NCI-H226 (cell line): ENCODE measurements at regions not wholly inside any gene's neighbourhood (a gene's known extent, or its start where the extent isn't known, plus 50 kb on each side); places are given as distances from the start of the nearest gene placed in this dataset.
A peak's percentile ranks its signal among the peaks of the same experiment; 100 is the strongest.
"Not testable (repeated sequence)": the region's sequence is repeated elsewhere in the genome, so short reads cannot be mapped to it uniquely, and the experiment has no call there.

Experiments used
- DNase-seq: peaks from one replicate; pipeline ENCODE4 v3.0.0-alpha.2; 2015

DNA sequence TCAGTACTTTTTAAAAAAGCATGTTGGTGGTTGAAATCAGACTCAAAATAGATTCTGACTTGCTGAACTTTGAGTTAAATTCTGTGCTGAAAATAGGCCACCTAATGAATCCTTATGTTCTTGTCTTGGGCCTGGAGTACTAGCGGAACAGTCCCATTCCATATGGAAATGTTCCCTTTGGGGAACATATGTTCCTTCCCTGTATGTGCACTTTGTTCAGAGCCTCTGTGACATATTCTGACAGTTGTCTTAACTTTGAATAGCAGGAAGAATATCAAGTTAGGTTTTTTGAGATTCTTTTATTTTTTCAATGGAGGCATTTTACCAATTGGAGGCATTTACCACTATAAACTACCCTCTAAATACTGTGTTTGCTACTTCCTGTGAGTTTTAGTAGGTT is 1667.8 kb downstream of the PLA2G4A start:
- no peak for DNase-seq

GRCh38 chr1:188497020-188497419 is 1668.3 kb downstream of the PLA2G4A start:
- DNase-seq: no peak

DNA sequence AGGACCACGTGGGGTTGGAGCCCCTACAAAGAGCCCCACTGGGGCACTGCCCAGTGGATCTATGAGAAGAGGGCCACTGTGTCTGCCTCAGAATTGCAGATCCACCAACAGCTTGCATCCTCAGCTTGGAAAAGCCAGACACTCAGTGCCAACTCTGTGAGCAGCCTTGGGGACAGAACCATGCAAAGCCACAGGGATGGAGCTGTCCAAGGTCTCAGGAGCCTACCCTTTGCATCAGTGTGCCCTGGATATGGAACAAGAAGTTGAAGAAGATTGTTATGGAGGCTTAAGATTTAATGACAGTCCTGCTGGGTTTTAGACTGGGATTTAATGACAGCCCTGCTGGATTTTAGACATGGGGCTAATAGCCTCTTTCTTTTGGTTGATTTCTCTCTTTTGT is 1670.9 kb downstream of the PLA2G4A start:
- DNase-seq: no peak

GRCh38 chr1:188514917-188515316 is 1686.2 kb downstream of the PLA2G4A start:
- no peak for DNase-seq

- DNase-seq: peak; percentile 9
These were observed 1688.4 kb downstream of the PLA2G4A start for GRCh38 chr1:188517139-188517538.

DNA sequence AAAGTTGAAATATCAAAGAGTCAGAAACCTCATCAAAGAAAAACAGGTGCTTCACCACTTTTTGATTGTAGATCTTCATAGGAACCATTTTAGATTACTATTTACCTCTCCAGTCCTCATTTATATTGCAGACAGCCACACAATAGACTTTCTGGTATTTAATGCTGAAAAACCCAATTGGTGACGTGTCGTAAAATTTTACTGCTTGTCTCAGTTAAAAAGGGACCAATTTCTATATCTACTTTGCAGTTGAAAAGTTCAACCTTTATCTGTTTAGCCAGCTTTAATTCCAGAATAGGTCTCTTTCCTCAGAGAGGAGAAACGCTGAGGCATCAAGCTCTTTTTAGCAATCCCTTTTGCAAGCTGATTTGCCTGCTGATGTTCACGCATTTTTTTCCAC is 1722.4 kb downstream of the PLA2G4A start:
- DNase-seq: no peak

GRCh38 chr1:188557053-188557452 is 1728.3 kb downstream of the PLA2G4A start:
- no peak for DNase-seq

DNA sequence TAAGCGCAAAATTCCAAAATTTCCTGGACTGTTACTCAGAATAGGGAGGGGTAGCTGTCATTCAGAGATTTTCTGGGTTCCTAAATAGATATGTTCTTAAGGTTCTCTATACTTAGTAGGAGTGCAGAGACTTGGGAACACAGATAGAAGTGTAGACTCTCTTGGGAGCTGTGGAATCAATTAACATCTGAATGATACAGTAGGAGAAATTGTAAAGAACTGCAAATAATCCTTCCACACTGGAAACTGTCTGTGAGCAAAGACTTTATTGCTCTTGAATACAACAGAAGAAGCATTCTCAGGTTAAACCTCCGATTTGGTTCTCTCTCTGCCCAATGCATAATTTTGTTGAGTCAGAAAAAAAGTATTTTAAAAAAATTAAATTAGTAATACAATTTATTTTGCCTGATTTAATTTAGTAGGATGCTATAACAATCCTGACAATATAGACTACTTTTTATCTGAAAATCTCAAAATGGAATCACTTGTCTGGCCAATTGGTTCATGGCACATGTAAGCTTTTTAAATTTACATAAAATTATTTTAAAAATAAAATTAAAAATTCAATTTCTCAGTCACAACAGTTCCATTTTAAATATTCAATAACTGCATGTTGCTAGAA is 1754.3 kb downstream of the PLA2G4A start:
- no peak for DNase-seq

DNA sequence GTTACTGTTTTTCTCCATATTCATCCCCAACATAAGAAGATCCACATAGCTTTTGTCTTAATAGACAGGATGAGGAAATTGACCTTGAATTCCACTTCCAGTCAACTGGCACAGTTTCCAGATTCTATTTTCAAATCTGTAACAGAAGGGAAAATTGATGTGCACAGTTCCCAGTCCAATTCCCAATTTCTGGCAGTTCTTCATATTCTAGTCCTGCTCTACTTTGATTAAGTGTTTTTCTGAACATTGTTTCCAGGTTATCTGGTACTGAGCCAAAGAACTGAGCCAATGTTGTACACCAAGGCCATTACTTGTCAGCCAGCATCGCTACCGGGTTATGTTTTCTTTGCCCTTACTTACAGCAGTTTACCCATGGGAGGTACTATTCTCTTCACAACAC is 1755.4 kb downstream of the PLA2G4A start:
- no peak for DNase-seq

GRCh38 chr1:188590641-188591040 is 1761.9 kb downstream of the PLA2G4A start:
- DNase-seq: no peak

DNA sequence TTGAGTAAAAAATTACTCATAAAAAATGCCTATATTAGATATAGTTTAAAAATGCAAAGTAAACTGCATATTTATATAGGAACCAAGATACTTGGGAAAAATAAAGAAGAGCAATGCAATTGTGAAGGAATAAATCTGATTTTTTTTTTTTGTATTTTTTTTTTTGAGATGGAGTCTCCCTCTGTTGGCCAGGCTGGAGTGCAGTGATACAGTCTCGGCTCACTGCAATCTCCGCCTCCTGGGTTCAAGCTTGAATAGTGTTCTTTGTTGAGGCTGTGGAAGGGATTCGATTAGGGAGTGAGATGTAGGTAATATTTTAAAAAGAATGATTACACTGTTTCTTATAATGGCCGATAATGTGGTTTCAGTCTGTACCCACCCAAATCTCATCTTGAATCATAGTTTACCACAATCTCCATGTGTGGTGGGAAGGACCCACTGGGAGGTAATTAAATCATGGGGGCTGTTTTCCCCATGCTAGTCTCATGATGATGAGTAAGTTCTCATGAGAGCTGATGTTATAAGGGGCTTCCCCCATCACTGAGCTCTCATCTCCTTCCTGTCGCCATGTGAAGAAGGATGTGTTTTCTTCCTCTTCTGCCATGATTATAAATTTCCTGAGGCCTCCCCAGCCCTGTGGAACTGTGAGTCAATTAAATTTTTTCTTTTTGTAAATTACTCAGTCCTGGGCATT is 1765.9 kb downstream of the PLA2G4A start:
- no peak for DNase-seq

DNA sequence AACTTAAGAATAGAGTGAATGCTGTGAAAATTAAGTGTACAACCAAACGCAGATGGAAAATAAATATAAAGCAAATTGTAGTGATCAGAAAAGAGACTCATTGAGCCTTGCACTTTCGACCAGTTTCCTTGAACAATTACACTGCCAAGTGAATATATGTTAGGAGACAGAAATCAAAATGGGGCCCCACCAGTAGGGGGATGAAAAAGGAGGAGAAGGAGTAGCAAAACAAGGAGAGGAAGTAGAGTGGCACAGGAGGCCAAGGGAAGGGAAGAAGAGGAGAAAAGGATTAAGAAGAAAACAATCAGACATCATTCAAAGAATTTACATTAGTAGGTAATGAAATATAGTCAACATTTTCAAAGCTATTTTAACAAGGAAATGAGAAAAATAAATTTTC is 1770.6 kb downstream of the PLA2G4A start:
- DNase-seq: no peak

- DNase-seq: no peak
These were observed 1782.7 kb downstream of the PLA2G4A start for GRCh38 chr1:188611432-188611831.

GRCh38 chr1:188615321-188615720 is 1786.6 kb downstream of the PLA2G4A start:
- peak; percentile 48 for DNase-seq

- DNase-seq: no peak
These were observed 1791.5 kb downstream of the PLA2G4A start for GRCh38 chr1:188620236-188620635.

DNA sequence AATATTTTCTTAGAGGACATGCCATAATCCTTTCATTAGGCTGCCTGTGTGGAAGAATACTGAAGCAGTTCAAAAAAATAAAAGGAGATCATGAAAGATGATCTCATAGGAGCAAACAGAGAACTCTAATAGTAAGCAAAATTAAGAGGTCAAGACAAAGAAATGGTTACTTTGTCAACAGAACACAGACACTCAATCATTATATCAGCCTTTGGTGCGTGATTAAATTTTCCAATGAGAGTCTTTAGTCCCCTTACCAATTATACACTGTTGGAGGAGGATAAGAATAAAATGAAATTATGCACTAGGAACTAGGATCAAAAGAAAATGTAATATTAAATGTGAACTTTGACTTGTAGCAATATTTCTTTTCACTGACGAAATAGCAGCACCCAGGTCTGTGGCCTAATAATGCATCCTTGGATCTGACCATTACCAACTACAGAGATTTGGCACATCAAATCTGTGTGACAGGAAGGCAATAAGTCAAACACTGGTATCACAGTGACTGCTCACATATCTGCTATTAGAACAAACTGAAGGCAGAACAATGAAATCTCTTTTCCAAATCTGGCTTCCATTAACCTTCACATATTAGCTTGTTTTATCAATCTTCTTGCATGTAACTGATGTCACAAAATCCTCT is 1812.9 kb downstream of the PLA2G4A start:
- no peak for DNase-seq

DNA sequence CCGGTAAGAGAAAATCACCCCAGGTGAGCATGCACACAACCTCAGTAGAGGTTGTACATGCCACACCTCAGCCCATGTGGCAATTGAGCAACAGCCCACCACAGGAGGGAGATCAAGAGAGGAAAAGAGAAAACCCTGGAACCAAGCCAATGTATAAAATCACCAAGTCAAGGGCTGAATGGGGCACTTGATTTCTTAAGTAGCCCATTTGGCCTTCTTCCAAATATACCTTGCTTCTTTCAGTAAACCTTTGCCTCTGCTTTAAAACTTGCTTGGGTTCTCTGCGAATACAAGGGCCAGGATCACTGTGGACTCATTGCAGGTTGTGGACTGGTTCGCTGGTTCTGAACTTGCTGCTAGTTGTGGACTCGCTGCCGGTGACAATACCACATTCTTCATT is 1814.0 kb downstream of the PLA2G4A start:
- no peak for DNase-seq

- DNase-seq: peak; percentile 71
These were observed 1823.9 kb downstream of the PLA2G4A start for GRCh38 chr1:188652678-188653077.

- DNase-seq: not testable (repeated sequence)
These were observed 1821.7 kb downstream of the BRINP3 start for GRCh38 chr1:188655966-188656365.

- no peak for DNase-seq
These were observed 1817.1 kb downstream of the BRINP3 start for GRCh38 chr1:188660572-188660971.

DNA sequence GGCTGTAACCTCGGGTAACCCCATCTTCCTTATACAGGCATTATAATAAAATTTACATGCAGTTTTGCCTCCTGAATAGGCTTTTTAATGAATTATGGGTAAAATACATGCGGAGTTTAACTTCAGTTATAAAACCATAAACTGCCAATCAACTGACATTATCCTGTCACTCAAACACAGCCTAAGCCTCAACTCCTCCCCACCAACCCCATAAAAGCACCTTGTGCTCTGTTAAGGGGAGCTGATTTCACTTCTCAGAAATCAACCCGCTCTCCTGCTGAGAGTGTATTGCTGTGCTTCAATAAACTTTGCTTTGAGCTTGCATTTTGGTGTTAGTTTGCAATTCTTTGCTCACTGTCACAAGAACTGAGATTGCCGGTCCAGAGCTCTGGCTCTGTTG is 1812.2 kb downstream of the BRINP3 start:
- no peak for DNase-seq

GRCh38 chr1:188668083-188668482 is 1809.6 kb downstream of the BRINP3 start:
- DNase-seq: no peak

DNA sequence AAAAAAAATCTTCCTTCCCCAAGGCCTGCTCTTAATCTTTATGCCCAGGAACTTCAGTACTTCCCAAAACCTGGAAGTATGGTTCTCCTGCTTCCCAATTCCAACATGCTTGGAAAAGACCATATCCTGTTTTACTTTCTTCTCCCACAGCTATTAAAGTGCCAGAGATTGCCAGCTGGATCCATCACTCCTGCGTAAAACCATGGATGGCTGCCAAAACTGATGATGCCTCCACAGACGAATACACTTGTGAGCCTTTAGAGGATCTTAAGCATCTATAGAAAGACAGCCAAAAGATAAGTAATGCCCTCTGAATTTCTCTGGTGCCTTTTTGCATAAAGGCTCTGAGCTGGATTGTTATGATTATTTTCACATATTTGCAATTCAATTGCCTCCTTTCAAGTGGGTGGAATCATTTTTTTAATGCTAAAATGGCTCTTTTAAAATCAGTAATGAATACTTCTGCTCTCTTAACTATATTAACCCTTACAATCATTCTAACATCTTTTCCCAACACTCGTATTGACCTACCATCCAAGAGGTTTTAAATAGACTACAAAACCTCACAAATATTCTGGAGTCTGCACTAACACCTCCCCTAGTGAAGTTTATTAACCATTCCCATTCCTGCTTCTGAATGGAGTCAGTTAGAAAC is 1807.8 kb downstream of the BRINP3 start:
- DNase-seq: peak; percentile 84

DNA sequence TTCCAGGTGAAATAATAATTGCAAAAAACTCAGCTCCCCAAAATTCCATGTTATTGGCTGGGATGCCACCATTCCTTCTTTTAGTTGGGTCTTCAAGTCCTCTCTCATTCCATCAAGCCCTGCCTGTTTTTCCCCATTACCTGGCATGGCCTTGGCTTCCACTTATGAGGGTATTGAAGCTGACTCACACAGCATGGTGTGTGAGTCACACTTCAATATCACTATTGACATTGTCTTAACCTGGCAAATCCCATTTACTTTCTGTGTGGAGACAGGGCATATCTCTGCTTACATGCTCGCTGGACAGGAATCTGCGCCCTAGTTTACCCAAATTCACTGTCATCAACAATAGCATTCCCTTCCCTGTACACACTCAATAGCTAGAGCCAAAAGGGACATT is 1806.8 kb downstream of the BRINP3 start:
- DNase-seq: peak; percentile 43
